ENCODE measurements at regions not wholly inside any gene's neighbourhood (a gene's known extent, or its start where the extent isn't known, plus 50 kb on each side); places are given as distances from the start of the nearest gene placed in this dataset.
A peak's percentile ranks its signal among the peaks of the same experiment; 100 is the strongest.

DNA sequence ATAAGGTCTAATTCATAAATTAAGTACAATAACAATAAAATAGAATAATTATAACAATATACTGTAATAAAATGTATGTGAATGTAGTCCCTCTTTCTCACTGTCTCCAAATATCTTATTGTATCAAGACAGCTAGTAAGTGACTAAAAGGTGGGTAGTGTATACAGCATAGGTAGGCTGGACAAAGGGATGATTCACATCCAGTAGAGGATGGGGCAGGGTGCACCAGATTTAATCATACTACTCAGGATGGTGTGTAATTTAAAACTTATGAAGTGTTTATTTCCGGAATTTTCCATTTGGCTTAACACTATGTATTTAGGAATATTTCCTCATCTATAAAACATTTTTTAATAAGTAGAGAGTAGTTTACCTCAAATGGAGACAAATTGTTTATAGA lies 876.1 kb upstream of the CADM2 start:
- no peak for DNase-seq

DNA sequence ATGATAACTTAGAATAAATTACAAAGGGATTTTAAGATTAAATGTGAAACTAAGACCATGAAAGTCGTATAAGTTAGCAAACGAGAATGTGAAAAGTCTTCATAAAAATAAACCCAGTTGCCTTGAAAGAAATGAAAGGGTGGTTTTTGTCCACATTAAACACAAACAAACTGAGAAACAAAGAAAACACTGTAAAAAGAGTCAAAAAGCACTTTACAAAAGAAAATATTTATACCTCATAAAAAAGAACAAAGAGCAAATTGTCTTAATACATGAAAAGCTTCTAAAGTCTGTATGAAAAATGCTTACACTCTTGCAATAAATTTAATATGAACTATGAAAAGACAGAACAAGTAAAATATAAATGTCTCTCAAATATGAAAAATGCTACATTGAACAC lies 865.9 kb upstream of the CADM2 start:
- no peak for DNase-seq

DNA sequence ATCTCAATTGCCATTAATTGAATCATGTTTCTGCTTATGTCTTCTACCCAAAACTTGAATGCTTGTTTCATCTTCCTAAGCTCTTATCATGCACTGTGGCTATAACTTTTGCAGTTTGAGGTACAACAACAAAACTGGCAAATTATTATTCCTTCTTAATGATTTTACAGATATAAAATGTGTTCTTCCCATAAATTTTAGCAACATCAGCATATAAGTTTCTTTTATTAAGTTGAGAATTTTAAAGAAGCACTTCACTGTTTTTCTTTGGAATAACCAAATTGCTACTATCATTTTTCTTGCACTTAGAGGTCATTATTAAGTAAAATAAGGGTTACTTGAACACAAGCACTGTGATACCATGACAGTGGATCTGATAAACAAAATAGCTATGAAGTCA lies 862.6 kb upstream of the CADM2 start:
- no peak for DNase-seq

DNA sequence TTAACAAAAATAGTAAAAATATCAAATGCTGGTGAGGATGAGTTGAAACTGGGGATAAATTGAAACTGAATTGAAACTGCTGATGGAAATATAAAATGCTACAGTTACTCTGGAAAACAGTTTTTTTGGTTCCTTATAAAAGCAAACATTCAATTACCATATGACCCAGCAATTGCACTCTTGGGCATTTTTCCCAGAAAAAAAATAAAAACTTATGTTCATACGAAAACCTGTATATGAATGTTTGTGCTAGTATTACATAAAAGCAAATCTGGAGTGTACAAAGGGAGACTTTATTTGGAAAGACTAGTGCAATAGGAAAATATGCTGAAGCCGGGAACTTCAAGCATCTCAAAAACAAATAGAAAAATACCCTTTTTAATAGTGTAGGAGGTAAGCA lies 857.9 kb upstream of the CADM2 start:
- no peak for DNase-seq

DNA sequence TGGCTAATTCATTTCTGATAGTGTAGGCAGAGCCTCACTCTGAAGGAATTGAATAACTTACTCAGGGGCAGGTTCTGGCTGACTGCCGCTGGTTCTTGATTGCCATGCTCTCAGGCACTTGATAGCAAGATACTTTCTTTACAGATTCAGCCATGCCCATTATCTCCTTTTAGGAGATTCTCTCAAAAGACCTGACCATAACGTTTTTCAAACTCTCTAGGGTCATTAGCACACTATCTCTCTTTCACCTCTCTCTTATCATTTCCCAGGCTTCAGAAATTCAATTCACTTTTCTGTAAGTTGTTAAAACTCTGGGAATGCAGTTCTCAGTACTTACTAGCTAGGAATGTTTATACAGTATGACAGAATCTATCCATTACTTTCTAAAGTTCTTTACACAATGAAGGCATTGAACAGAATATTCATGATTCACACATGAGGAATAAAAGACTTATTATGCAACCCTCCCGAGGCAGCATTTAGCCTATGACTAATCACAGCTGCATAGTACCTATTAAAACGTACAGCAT lies 850.3 kb upstream of the CADM2 start:
- no peak for DNase-seq

DNA sequence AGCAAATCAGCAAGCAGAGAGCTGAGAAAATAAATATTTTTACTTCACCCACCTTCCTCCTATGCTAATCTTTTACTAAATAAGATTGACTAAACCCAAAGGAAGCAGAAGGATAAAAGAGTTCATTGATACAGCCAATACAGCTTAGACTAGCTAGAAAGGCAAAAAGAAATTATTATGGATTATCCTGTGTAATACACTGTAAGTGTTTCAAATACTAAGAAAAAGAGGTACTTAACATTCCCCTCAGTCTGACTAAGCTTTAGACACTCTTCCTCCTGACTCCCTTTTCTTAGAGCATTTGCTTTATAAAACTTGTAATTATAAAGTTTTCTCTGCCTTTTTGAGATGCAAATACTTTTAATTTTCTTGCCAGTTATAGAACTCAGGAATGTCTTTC lies 848.9 kb upstream of the CADM2 start:
- DNase-seq, result no peak

DNA sequence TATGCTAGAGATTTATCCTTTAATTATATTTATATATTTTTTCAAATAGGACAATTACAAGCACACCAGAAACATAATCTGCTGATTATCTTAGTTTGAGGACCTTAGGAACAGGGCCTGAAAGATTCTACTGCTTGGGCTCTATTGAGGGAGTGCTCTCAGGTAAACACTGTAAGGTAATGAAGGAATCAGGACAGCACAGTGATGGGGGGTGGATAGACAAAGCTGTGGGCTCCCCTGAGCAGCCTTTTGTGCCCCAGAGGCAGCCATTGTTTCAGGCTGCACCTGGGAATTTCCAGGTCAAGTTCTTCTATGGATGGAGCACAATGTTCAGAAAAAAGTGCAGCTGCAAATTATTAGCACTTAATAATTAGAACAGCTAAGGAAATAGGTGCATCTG lies 848.0 kb upstream of the CADM2 start:
- DNase-seq, result no peak

DNA sequence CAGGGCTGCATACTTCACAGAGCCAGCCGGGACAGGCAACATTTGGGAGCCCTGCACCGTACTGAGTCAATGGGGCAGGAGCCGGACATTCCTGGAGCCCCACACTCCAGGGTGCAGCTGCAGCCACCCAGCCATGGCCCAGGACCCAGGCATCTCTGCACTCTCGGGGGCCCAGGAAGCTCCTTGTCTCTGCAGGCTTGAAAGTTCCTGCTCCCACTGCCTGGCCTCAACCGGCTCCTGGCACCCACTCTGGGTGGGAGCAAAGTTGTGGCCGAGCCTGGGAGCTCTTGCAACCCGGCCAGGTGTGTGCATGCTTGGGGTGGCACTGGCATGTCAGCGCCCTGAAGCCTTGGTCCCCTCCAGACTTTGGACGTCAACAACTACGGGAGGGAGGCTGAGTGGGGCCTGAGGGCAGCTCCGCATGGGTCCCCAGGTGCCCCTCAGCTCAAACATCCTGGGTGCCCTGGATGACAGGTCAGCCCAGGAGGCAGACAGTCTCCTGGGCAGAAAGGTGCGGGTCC lies 833.5 kb upstream of the CADM2 start:
- DNase-seq, result no peak

DNA sequence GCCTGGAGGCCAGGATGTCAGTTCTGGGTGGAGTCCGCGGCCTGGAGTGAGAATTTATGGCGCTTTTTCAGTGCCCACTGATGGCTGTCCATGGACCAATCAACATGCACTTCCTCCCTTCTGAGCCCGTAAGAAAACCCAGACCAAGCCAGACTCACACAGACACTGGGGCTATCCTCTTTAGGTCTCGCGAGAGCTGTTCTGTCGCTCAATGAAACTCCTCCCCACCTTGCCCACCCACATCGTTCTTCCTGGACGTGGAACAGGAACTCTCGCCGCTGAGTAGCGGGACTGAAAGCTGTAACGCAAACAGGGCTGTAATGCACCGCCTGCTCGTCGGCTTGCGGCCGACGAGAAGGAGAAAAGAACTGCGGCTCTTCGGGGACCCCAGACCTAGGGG lies 833.0 kb upstream of the CADM2 start:
- DNase-seq, result no peak

DNA sequence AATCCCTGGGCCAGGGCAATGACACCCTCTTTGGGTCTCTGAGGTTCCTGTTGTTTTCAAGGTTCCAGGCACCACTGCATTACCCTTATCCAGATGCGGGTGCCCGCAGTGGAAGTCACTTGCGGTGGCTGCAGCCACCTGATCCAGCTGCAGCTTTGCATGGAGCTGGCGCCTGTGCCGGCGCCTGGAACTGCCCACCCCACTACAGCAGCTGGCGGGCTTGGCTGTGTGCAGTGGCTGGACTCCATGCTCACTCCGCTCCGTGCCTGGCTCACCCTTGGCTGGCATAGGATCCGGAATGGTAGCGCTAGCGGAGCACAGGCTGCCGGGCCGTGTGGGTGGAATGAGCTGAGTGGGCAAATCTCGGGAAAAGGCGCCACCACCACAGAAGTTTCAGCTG lies 832.6 kb upstream of the CADM2 start:
- no peak for DNase-seq

DNA sequence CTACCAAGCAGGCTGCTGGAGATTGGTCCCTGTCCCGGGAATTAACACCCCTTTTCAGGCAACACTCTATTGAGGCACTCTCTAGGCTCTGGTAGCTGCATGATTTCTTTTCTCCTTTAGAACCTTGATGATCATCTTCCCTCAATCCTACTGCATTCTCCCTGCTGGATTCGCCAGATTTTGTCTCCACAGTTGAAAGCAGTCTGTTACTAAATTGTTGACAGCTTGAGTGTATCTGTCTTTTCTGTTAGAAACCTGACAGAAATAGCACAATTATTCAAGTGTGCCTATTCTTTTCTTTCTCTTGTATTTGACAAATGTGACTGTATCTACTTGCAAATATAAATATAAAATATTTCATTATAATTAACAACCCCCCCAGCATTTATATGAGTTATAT lies 830.8 kb upstream of the CADM2 start:
- DNase-seq, result no peak

DNA sequence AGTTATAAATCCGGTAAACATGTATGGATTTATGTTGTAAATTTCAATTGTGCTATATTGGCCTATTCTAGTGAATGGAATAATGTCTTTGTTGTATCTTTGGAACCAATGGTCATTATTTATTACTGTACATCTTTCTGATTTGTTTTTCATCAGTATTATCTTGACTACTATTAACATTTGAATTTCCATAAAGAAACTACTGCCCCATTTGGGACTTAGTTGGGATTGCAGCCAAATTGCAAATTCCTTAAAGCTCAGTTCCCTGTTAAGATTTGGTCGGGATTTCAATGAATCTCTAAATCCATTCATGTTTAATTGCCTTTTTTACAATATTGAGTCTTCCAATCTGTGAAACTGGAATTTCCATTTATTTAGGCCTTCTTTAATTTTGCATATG lies 822.4 kb upstream of the CADM2 start:
- DNase-seq, result no peak

DNA sequence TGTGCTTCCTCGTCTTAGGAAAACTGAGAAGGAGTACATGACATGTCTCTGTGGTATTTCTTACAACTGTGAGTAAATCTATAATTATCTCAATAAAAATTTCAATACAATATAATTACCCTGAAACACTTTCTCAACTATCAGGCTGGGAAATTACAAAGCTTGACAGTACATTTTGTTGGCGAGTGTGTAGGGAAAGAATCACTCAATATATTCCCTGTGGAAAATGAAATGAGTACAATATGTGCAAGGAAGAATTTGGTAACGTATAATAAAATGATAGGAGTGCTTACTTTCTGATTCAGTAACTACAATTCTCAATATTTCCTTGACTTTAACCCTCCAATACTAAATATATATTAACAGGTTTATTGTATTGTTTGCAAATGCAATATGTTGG lies 818.2 kb upstream of the CADM2 start:
- DNase-seq, result no peak

DNA sequence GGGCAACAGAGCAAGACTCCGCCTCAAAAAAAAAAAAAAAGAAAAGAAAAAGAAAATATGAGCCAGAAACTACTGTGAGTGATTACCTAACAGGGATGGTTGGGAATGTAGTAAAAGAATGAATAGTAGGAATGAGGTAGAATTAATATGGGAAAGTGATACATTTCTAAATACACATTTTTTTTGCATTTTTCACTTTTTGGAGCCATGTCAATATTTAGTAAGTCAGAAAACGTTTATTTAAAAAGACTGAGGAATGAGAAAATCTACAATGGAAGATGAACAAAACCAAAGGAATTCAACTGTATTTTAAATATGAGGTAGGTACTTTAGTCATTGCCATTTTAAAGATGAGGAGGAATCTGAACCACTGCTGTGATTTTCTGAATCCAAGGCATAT lies 817.2 kb upstream of the CADM2 start:
- DNase-seq, result no peak

DNA sequence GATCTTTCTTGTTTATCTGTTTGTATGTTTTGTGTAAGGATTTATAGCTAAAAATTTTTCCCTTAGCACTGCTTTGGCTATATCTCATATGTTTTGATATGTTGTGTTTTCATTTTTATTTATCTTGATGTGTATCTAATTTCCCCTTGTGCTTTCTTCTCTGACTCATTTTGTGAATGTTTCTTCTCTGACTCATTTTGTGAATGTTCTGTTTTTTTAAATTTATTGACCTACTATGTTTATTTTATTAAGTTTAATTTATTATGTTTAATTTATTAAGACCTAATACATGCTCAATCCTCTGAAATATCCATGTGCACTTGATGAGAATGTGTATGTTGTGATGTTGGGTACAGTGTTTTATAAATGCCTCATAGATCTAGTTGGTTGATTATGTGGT lies 793.5 kb upstream of the CADM2 start:
- no peak for DNase-seq

DNA sequence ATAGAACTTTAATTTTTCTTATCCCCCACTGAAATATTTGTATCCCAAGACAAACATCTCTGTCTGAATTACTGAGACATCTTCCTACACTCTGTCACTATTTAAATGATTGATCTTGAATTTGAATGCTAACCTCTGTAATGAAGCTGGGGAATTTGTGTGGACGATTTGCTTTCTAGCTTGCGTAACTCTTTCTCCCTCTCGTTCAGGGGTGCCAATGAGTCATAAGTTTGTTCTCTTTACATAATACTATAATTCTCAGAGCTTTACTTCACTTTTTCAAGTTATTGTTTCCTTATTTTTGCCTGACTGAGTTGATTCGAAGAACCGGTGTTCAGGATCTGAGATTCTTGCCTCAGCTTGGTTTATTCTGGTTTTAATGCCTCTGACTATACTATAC lies 783.3 kb upstream of the CADM2 start:
- DNase-seq, result no peak

DNA sequence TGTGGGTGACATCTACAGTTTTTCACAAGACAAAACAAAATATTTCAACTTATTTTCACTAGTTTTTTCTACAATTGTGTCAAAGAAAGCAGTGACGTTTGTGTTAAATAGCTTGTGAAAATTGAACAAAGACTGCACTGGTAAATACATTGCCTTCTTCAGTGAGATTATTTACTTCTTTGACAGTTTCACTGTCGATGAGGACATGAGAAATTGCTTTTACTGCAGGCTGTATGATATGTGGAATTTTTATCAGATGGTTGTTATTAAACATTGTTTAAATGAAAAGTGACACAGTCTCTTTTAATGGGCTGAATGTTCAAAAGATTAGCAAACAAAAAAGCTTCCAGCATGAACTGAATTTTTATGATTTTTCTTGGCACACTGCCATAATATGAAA lies 773.9 kb upstream of the CADM2 start:
- peak; percentile 49 for DNase-seq

DNA sequence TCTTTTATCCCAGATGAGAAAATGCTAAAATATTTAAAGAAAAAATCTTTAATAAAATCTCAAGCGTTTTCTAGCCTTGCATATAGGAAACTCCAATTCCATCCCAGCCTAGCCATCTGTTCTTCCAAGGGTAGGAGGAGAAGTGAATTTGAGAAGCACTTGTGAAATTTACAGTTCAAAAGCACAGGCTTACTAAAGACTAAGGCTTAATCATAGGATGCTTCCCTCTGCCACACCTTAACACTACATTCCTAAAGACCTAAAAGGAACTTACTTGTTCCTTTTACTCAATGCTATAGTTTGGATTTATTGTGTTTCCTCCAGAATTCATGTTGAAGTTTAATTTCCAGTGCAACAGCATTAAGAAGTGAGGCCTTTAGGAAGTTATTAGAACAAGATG lies 764.8 kb upstream of the CADM2 start:
- DNase-seq, result no peak

DNA sequence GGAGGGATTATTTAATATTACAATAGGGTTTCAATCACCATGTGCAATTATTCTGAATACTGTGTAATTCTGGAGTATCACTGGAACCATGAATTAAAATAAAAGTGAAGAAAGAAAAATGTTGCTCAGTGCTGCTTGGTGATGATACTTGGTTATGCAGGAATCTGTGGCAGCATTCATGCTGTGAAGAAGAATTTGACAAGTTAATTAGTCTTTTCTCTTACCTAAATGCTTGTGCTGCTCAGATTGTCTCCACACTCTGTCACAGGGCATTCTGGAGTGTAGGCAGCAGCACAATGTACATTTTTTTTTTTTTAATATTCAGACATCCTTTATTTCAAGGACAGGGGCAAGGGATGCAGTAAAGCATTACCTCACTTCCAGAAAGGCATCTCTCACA lies 749.3 kb upstream of the CADM2 start:
- no peak for DNase-seq

DNA sequence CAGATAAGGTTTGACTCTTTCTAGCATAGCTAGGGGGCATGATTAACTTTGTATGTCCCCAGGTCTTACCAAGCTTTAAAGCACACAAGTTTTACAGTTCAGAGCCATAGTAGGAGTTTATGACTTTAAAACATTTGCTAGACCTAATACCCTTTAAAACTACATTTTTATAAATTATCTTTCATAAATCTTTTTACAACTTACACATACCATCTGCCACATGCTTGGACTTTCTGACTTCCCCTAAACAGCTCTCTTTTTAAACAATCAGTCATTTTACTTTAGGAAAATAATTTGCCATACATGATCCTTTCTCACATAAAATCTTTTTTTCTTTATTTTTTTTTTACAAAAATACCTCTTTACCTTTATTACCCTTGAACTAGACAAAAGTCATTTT lies 735.3 kb upstream of the CADM2 start:
- no peak for DNase-seq

DNA sequence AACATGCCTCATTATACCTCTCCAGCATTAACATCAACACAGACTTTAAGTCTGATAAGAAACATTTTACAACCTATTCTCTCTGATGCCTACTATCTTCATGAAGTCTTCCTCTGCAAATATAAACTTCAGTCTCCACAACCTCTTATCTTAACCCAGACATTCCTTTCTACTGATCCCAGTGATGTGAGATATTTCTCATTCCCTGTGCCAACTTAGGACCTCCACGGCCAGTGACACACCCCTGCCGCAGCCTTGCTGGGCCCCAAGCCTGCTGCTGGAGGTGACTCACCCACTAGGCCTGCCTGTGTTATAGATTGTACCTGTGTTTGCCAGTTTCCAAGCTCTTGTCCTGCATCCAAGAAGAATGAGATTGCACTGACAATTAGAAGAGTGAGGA lies 734.5 kb upstream of the CADM2 start:
- no peak for DNase-seq

DNA sequence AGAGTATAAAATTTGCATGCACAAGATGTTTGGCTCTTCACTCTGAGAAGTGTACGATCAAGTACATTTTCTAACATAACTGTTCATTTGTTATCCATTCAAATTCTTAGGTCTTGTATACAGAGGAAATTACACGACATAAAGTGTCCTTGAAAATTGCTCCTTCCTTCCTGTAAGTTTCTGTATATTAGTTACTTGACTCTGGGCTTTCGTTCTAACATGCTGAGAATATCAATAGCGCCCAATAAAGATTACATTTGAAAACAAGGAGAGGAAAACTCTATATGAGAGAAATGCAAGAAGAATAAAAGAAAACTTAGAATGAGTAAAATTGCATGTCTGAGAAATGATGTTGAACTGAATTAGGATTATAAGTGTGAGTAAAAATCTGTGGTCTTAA lies 722.5 kb upstream of the CADM2 start:
- no peak for DNase-seq

DNA sequence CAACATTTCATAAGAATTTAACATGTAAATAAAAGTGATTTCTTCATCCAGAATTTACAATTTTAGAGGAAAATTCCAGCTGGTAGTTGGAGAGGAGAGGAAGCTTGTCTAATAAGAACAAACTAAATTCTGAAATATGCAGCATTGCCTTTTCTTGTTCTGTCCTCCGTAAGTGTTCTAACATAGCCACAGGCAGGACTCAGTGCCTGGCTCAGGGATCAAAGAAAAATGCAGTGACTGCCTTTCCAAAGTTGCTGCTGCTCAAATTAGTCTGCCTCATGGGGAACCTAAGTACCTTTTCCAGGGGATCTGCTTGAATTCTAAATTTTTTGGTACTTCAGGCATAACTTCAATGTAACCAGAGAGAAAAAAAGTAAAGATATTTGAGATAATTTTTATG lies 713.0 kb upstream of the CADM2 start:
- no peak for DNase-seq

DNA sequence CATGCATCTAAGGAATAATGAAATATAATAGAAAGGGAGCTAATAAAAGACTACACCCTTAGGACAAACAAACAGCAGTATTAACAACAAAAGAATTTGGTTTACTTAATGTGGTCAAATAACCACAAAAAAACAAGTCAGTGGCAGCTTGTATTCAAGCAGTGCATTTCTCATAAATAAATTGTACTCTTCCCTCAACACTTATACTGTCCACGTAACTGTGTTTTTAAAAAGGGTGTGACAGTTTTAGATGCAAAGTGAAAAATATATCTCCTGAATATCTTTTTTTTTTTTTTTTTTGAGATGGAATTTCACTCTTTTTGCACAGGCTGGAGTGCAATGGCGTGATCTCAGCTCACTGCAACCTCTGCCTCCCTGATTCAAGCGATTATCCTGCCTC lies 698.2 kb upstream of the CADM2 start:
- DNase-seq, result no peak

DNA sequence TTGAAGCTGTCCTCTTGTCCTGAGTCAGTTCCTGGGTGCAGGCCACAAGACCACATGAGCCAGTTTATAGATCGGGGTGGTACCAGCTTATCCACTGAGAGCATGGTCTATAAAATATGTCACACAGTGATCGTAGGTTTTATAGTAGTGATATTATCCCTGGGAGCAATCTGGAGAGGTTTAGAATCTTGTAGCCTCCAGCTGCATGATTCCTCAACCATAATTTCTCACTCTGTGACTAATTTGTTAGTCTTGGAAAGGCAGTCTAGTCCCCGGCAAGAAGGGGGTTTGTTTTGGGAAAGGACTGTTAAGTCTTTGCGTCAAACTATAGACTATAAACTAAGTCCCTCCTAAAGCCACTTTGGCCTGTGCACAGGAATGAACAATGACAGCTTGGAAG lies 693.0 kb upstream of the CADM2 start:
- DNase-seq, result no peak

DNA sequence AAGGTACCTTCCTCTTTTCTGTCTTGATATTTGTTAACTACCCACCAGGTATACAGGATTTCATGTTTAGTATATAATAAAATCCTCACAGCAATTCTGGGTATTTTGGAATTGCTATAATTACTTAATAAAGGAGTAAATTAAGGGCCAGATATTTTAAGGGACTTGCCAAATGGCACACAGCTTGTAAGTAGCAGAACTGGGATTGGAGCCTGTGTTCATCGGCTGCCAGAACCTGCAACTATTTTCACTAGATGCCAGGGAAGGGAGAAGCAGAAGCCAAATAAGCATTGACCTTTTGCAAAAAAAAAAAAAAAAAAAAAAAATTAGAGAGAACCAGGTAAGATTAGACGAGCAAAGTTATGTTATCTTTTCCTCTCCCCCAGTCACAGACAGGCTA lies 683.3 kb upstream of the CADM2 start:
- no peak for DNase-seq

Measured in NCI-H1105 treated with DMSO at 0.1 percent for 48 hours (cell line).